ENCODE measurements at regions not wholly inside any gene's neighbourhood (a gene's known extent, or its start where the extent isn't known, plus 50 kb on each side); places are given as distances from the start of the nearest gene placed in this dataset.

DNA sequence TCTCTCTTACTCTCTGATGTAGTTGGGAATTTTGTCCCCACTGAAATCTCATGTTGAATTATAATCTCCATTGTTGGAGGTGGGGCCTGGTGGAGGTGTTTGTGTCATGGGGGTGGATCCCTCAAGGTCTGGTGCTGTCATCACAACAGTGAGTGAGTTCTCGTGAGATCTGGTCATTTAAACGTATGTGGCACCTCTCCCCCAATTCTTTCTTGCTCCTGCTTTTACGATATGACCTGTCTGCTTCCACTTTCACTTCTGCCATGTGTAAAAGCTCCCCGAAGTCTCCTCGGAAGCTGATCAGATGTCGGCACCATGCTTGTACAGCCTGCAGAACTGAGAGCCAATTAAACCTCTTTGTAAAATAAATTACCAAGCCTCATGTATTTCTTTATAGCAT, 337.8 kb upstream of the CDH2 start:
- no peak overlapping the region for H3K23ac ChIP-seq (ENCODE audit: low read length)
- no peak overlapping the region for H3K4ac ChIP-seq (ENCODE audit: low read depth, low read length)
- no peaks in the 10 kb centered on the region for H3K4me1 ChIP-seq (ENCODE audit: control insufficient read depth in 1 of 2, insufficient read depth in 2 of 2, low read length in 2 of 2)
- H3K14ac ChIP-seq (ENCODE audit: low read length): no peak overlapping the region
- H3K79me1 ChIP-seq (ENCODE audit: low read length): no peaks in the 10 kb centered on the region
- H3K4me2 ChIP-seq (ENCODE audit: low read length): no peak overlapping the region
- H4K12ac ChIP-seq (ENCODE audit: low read depth, low read length): no peak overlapping the region
- no peak overlapping the region for H4K91ac ChIP-seq (ENCODE audit: low read depth, low read length)
- no peak overlapping the region for H2BK12ac ChIP-seq (ENCODE audit: low read length)
- no peak overlapping the region for H2AFZ ChIP-seq (ENCODE audit: insufficient read depth, low read length, poor library complexity)
- no peaks in the 10 kb centered on the region for H3K36me3 ChIP-seq (ENCODE audit: control insufficient read depth in 1 of 2, insufficient read depth in 2 of 2, low read length in 2 of 2)
- H4K8ac ChIP-seq (ENCODE audit: low read depth, low read length): no peak overlapping the region
- H3K4me3 ChIP-seq (ENCODE audit: low read depth, low read length): no peak overlapping the region
- no peaks in the 10 kb centered on the region for H3K27me3 ChIP-seq (ENCODE audit: insufficient read depth, low read length)
- WGBS (ENCODE audit: extremely low coverage, insufficient coverage, insufficient read length): no CpG with 5 or more reads among the region's 6 CpGs
- no peaks in the 10 kb centered on the region for H3K9me3 ChIP-seq (ENCODE audit: insufficient read depth, low read depth, low read length)
- H3K9ac ChIP-seq (ENCODE audit: low read length): no peak overlapping the region
- no peak overlapping the region for H3K18ac ChIP-seq (ENCODE audit: low read length)
- H2AK5ac ChIP-seq (ENCODE audit: low read length): no peak overlapping the region
- no peak for DNase-seq
- no peaks in the 10 kb centered on the region for H3K79me2 ChIP-seq (ENCODE audit: control insufficient read depth, insufficient read depth, low read length, poor library complexity)
- no peak overlapping the region for H2BK5ac ChIP-seq (ENCODE audit: low read depth, low read length, poor library complexity)
- no peak overlapping the region for H3K27ac ChIP-seq (ENCODE audit: low read depth, low read length)
- no peak overlapping the region for H2BK120ac ChIP-seq (ENCODE audit: insufficient read depth, low read length, poor library complexity)

DNA sequence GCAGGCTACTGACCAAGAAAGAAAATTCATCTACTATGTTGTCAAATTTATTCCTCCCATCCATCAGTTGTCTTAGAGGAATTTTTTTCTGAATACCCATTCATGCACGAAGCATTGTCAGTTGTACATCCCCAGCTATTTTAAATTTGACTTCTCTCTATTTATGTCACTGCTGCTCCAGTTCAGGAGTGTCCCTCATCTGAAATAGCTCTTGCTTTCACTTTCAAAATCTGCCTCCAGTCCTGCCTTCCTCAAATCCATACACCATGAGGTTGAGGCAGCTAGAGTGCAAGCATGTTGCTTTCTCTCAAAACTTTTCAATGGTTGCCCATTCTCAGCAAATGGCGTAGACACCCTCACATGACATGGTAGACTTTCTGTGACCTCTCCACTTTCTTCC, 335.4 kb upstream of the CDH2 start:
- Histone ChIP-seq H3K27me3 (ENCODE audit: insufficient read depth, low read length) (no peaks in the 10 kb centered on the region), H2BK5ac (ENCODE audit: low read depth, low read length, poor library complexity) (no peak overlapping the region), H2AFZ (ENCODE audit: insufficient read depth, low read length, poor library complexity) (no peak overlapping the region), H4K8ac (ENCODE audit: low read depth, low read length) (no peak overlapping the region), H3K4ac (ENCODE audit: low read depth, low read length) (no peak overlapping the region), H3K27ac (ENCODE audit: low read depth, low read length) (no peak overlapping the region), H3K36me3 (ENCODE audit: control insufficient read depth in 1 of 2, insufficient read depth in 2 of 2, low read length in 2 of 2) (no peaks in the 10 kb centered on the region), H4K91ac (ENCODE audit: low read depth, low read length) (no peak overlapping the region), H3K4me3 (ENCODE audit: low read depth, low read length) (no peak overlapping the region), H3K9me3 (ENCODE audit: insufficient read depth, low read depth, low read length) (no peaks in the 10 kb centered on the region), H2BK12ac (ENCODE audit: low read length) (no peak overlapping the region), H2AK5ac (ENCODE audit: low read length) (no peak overlapping the region), H3K4me2 (ENCODE audit: low read length) (no peak overlapping the region), H3K14ac (ENCODE audit: low read length) (no peak overlapping the region), H4K12ac (ENCODE audit: low read depth, low read length) (no peak overlapping the region), H2BK120ac (ENCODE audit: insufficient read depth, low read length, poor library complexity) (no peak overlapping the region), H3K23ac (ENCODE audit: low read length) (no peak overlapping the region), H3K79me2 (ENCODE audit: control insufficient read depth, insufficient read depth, low read length, poor library complexity) (no peaks in the 10 kb centered on the region), H3K79me1 (ENCODE audit: low read length) (no peaks in the 10 kb centered on the region), H3K18ac (ENCODE audit: low read length) (no peak overlapping the region), H3K4me1 (ENCODE audit: control insufficient read depth in 1 of 2, insufficient read depth in 2 of 2, low read length in 2 of 2) (no peaks in the 10 kb centered on the region), H3K9ac (ENCODE audit: low read length) (no peak overlapping the region)
- no CpG with 5 or more reads among the region's 2 CpGs for WGBS (ENCODE audit: extremely low coverage, insufficient coverage, insufficient read length)
- DNase-seq: no peak

DNA sequence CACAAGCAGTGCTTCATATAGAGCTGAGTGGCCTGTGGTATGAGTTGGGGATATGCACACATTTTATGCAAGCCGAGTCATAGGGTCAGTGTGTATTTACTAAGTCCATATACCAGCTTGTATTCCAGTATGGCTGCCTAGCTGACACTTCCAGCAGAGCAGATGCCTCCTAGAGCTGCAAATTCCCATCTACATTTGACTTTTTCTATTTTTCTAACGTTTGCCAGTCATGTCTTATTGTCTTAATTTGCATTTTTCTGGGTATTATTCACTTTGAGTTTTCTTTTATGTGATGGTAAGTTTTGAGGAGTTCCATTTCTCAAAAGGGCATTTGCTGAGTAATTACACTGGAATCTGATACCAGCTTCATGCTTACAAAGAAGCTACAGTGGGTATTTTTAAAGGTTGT, 334.5 kb upstream of the CDH2 start:
- no peak overlapping the region for H3K27ac ChIP-seq (ENCODE audit: low read depth, low read length)
- no peaks in the 10 kb centered on the region for H3K36me3 ChIP-seq (ENCODE audit: control insufficient read depth in 1 of 2, insufficient read depth in 2 of 2, low read length in 2 of 2)
- H3K4me3 ChIP-seq (ENCODE audit: low read depth, low read length): no peak overlapping the region
- no peak overlapping the region for H3K4me2 ChIP-seq (ENCODE audit: low read length)
- H2AFZ ChIP-seq (ENCODE audit: insufficient read depth, low read length, poor library complexity): no peak overlapping the region
- no peaks in the 10 kb centered on the region for H3K79me2 ChIP-seq (ENCODE audit: control insufficient read depth, insufficient read depth, low read length, poor library complexity)
- DNase-seq: no peak
- H3K4me1 ChIP-seq (ENCODE audit: control insufficient read depth in 1 of 2, insufficient read depth in 2 of 2, low read length in 2 of 2): no peaks in the 10 kb centered on the region
- no peak overlapping the region for H3K9ac ChIP-seq (ENCODE audit: low read length)
- no peak overlapping the region for H2BK5ac ChIP-seq (ENCODE audit: low read depth, low read length, poor library complexity)
- H2AK5ac ChIP-seq (ENCODE audit: low read length): no peak overlapping the region
- H2BK12ac ChIP-seq (ENCODE audit: low read length): no peak overlapping the region
- H4K8ac ChIP-seq (ENCODE audit: low read depth, low read length): no peak overlapping the region
- no peak overlapping the region for H3K23ac ChIP-seq (ENCODE audit: low read length)
- no peak overlapping the region for H2BK120ac ChIP-seq (ENCODE audit: insufficient read depth, low read length, poor library complexity)
- H3K14ac ChIP-seq (ENCODE audit: low read length): no peak overlapping the region
- H4K91ac ChIP-seq (ENCODE audit: low read depth, low read length): no peak overlapping the region
- no peaks in the 10 kb centered on the region for H3K79me1 ChIP-seq (ENCODE audit: low read length)
- H3K18ac ChIP-seq (ENCODE audit: low read length): no peak overlapping the region
- H4K12ac ChIP-seq (ENCODE audit: low read depth, low read length): no peak overlapping the region
- no peaks in the 10 kb centered on the region for H3K9me3 ChIP-seq (ENCODE audit: insufficient read depth, low read depth, low read length)
- no CpG with 5 or more reads among the region's 2 CpGs for WGBS (ENCODE audit: extremely low coverage, insufficient coverage, insufficient read length)
- H3K27me3 ChIP-seq (ENCODE audit: insufficient read depth, low read length): no peaks in the 10 kb centered on the region
- no peak overlapping the region for H3K4ac ChIP-seq (ENCODE audit: low read depth, low read length)

DNA sequence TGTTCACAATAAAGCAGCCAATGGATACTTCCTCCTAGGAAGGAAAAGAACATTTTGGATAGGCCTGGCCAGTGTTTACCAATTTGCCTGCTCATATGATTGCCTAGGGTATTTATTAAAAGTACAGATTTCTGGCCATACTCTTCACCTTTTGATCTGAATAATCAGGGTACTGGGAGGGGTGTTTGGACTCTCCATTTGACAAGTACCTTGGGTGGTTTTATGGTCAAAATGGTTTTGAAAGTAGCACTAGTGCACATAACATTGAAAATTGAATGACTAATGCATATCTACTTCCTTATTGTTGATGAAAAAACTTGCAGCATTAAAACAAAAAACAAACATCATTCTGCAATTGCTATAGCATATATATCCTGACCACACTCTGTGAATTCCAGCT, 333.3 kb upstream of the CDH2 start:
- no peaks in the 10 kb centered on the region for H3K79me2 ChIP-seq (ENCODE audit: control insufficient read depth, insufficient read depth, low read length, poor library complexity)
- H3K36me3 ChIP-seq (ENCODE audit: control insufficient read depth in 1 of 2, insufficient read depth in 2 of 2, low read length in 2 of 2): no peaks in the 10 kb centered on the region
- no peaks in the 10 kb centered on the region for H3K4me1 ChIP-seq (ENCODE audit: control insufficient read depth in 1 of 2, insufficient read depth in 2 of 2, low read length in 2 of 2)
- no peak overlapping the region for H3K4me2 ChIP-seq (ENCODE audit: low read length)
- no peak overlapping the region for H4K8ac ChIP-seq (ENCODE audit: low read depth, low read length)
- no peak overlapping the region for H3K27ac ChIP-seq (ENCODE audit: low read depth, low read length)
- no peak overlapping the region for H2BK12ac ChIP-seq (ENCODE audit: low read length)
- no peak overlapping the region for H3K4me3 ChIP-seq (ENCODE audit: low read depth, low read length)
- H3K4ac ChIP-seq (ENCODE audit: low read depth, low read length): no peak overlapping the region
- no peak for DNase-seq
- H3K14ac ChIP-seq (ENCODE audit: low read length): no peak overlapping the region
- no peak overlapping the region for H2AK5ac ChIP-seq (ENCODE audit: low read length)
- H4K12ac ChIP-seq (ENCODE audit: low read depth, low read length): no peak overlapping the region
- no peaks in the 10 kb centered on the region for H3K27me3 ChIP-seq (ENCODE audit: insufficient read depth, low read length)
- no peaks in the 10 kb centered on the region for H3K79me1 ChIP-seq (ENCODE audit: low read length)
- no peak overlapping the region for H2BK120ac ChIP-seq (ENCODE audit: insufficient read depth, low read length, poor library complexity)
- no peak overlapping the region for H3K9ac ChIP-seq (ENCODE audit: low read length)
- H3K18ac ChIP-seq (ENCODE audit: low read length): no peak overlapping the region
- no peak overlapping the region for H2AFZ ChIP-seq (ENCODE audit: insufficient read depth, low read length, poor library complexity)
- no peak overlapping the region for H4K91ac ChIP-seq (ENCODE audit: low read depth, low read length)
- no peak overlapping the region for H3K23ac ChIP-seq (ENCODE audit: low read length)
- no peaks in the 10 kb centered on the region for H3K9me3 ChIP-seq (ENCODE audit: insufficient read depth, low read depth, low read length)
- H2BK5ac ChIP-seq (ENCODE audit: low read depth, low read length, poor library complexity): no peak overlapping the region

DNA sequence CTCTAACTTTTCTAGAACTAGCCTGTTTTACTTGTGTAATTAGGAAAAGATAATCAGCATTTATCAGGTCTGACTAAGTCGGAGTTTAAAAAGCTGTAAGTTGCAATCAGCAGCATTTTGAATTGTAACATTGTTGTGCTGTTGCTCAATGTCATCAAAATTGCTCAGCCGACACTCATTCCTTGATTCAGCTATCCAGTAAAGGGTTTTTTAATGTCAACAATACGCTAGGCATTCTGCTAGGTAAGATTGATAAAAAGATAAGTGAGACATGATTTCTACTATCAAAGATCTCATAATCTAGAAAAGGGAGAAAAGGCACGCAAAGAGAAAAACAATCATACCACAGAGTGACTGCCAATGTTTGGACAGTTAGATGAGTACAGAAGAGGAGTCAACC, 327.1 kb upstream of the CDH2 start:
- no CpG with 5 or more reads among the region's 4 CpGs for WGBS (ENCODE audit: extremely low coverage, insufficient coverage, insufficient read length)
- no peaks in the 10 kb centered on the region for H3K36me3 ChIP-seq (ENCODE audit: control insufficient read depth in 1 of 2, insufficient read depth in 2 of 2, low read length in 2 of 2)
- no peak overlapping the region for H3K4me3 ChIP-seq (ENCODE audit: low read depth, low read length)
- no peaks in the 10 kb centered on the region for H3K4me1 ChIP-seq (ENCODE audit: control insufficient read depth in 1 of 2, insufficient read depth in 2 of 2, low read length in 2 of 2)
- H3K27ac ChIP-seq (ENCODE audit: low read depth, low read length): no peak overlapping the region
- H4K91ac ChIP-seq (ENCODE audit: low read depth, low read length): no peak overlapping the region
- DNase-seq: no peak
- H4K12ac ChIP-seq (ENCODE audit: low read depth, low read length): no peak overlapping the region
- H2AFZ ChIP-seq (ENCODE audit: insufficient read depth, low read length, poor library complexity): no peak overlapping the region
- H3K4ac ChIP-seq (ENCODE audit: low read depth, low read length): no peak overlapping the region
- H3K14ac ChIP-seq (ENCODE audit: low read length): no peak overlapping the region
- H3K4me2 ChIP-seq (ENCODE audit: low read length): no peak overlapping the region
- no peak overlapping the region for H2BK5ac ChIP-seq (ENCODE audit: low read depth, low read length, poor library complexity)
- H4K8ac ChIP-seq (ENCODE audit: low read depth, low read length): no peak overlapping the region
- no peaks in the 10 kb centered on the region for H3K79me1 ChIP-seq (ENCODE audit: low read length)
- no peak overlapping the region for H3K23ac ChIP-seq (ENCODE audit: low read length)
- H2AK5ac ChIP-seq (ENCODE audit: low read length): no peak overlapping the region
- no peak overlapping the region for H3K9ac ChIP-seq (ENCODE audit: low read length)
- H2BK12ac ChIP-seq (ENCODE audit: low read length): no peak overlapping the region
- no peaks in the 10 kb centered on the region for H3K79me2 ChIP-seq (ENCODE audit: control insufficient read depth, insufficient read depth, low read length, poor library complexity)
- no peak overlapping the region for H3K18ac ChIP-seq (ENCODE audit: low read length)
- no peaks in the 10 kb centered on the region for H3K9me3 ChIP-seq (ENCODE audit: insufficient read depth, low read depth, low read length)
- no peaks in the 10 kb centered on the region for H3K27me3 ChIP-seq (ENCODE audit: insufficient read depth, low read length)
- no peak overlapping the region for H2BK120ac ChIP-seq (ENCODE audit: insufficient read depth, low read length, poor library complexity)
